ENCODE measurements at regions not wholly inside any gene's neighbourhood (a gene's known extent, or its start where the extent isn't known, plus 50 kb on each side); places are given as distances from the start of the nearest gene placed in this dataset.

DNA sequence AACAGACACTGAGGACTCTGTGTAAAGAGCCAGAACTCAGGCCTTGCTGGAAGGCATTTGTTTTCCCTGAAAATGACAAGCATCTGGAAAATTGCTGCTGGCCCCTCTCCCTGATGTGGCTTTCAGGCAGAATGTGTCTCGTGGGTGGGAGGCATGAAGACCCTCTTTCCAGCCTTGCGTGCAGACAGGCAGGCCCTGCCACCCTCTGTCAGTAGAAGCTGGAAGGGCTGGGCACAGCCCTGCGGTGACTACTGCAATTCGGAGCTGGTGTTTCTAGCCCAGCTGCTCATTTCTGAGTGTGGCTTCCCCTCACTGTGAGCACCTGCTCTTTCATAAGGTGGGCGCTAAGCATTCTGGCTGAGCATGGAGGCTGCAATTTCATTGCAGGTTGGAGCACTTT, 349.9 kb downstream of the PTPRU start:
- TF ChIP-seq, protein P1, sequence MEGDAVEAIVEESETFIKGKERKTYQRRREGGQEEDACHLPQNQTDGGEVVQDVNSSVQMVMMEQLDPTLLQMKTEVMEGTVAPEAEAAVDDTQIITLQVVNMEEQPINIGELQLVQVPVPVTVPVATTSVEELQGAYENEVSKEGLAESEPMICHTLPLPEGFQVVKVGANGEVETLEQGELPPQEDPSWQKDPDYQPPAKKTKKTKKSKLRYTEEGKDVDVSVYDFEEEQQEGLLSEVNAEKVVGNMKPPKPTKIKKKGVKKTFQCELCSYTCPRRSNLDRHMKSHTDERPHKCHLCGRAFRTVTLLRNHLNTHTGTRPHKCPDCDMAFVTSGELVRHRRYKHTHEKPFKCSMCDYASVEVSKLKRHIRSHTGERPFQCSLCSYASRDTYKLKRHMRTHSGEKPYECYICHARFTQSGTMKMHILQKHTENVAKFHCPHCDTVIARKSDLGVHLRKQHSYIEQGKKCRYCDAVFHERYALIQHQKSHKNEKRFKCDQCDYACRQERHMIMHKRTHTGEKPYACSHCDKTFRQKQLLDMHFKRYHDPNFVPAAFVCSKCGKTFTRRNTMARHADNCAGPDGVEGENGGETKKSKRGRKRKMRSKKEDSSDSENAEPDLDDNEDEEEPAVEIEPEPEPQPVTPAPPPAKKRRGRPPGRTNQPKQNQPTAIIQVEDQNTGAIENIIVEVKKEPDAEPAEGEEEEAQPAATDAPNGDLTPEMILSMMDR (optimal IDR thresholded peaks at IDR 0.05 in 1 of 3, IDR thresholded peaks at IDR 0.05 in 1 of 3, conservative IDR thresholded peaks at IDR 0.05 in 1 of 3; ENCODE audit: extremely low read depth in 1 of 3, insufficient read depth in 2 of 3, low read length in 3 of 3), result no peak
- no peak for TF ChIP-seq EZH2 (IDR thresholded peaks at IDR 0.05; ENCODE audit: low read length)

Measured in keratinocyte (primary cell).